ENCODE measurements at regions not wholly inside any gene's neighbourhood (a gene's known extent, or its start where the extent isn't known, plus 50 kb on each side); places are given as distances from the start of the nearest gene placed in this dataset.
"Not testable (repeated sequence)": the region's sequence is repeated elsewhere in the genome, so short reads cannot be mapped to it uniquely, and the experiment has no call there.

- H3K27ac ChIP-seq; H3K27me3 ChIP-seq; H3K36me3 ChIP-seq (replicated peaks in 1 of 2; ENCODE audit: insufficient read depth in 1 of 2, low read depth in 2 of 2); ATAC-seq; DNase-seq; intact Hi-C loops (cut with DNase I); H3K4me1 ChIP-seq; H3K9me3 ChIP-seq; H3K4me3 ChIP-seq: not testable (repeated sequence)
- no CpG with 5 or more reads among the region's 10 CpGs for WGBS, 2 donors
These were observed 5410.2 kb upstream of the TPTE start for GRCh38 chr21:5111197-5111596.

- WGBS, 2 donors, result no CpG with 5 or more reads among the region's 10 CpGs
- intact Hi-C loops (cut with DNase I); DNase-seq; H3K4me3 ChIP-seq; H3K27me3 ChIP-seq; H3K4me1 ChIP-seq; H3K27ac ChIP-seq; H3K9me3 ChIP-seq; ATAC-seq; H3K36me3 ChIP-seq (replicated peaks in 1 of 2; ENCODE audit: insufficient read depth in 1 of 2, low read depth in 2 of 2): not testable (repeated sequence)
These were observed 5408.3 kb upstream of the TPTE start for GRCh38 chr21:5113092-5113491.

GRCh38 chr21:5114468-5114867 is 5406.9 kb upstream of the TPTE start:
- peak; percentile 53 for ATAC-seq
- no CpG with 5 or more reads among the region's 8 CpGs for WGBS, 2 donors
- H3K27me3 ChIP-seq; H3K36me3 ChIP-seq (replicated peaks in 1 of 2; ENCODE audit: insufficient read depth in 1 of 2, low read depth in 2 of 2); H3K27ac ChIP-seq; H3K4me1 ChIP-seq; DNase-seq; intact Hi-C loops (cut with DNase I); H3K9me3 ChIP-seq; H3K4me3 ChIP-seq: not testable (repeated sequence)

- ATAC-seq; H3K9me3 ChIP-seq; DNase-seq; intact Hi-C loops (cut with DNase I); H3K36me3 ChIP-seq (replicated peaks in 1 of 2; ENCODE audit: insufficient read depth in 1 of 2, low read depth in 2 of 2); H3K4me3 ChIP-seq; H3K4me1 ChIP-seq; H3K27me3 ChIP-seq; H3K27ac ChIP-seq: not testable (repeated sequence)
- no CpG with 5 or more reads among the region's 24 CpGs for WGBS, 2 donors
These were observed 5406.3 kb upstream of the TPTE start for GRCh38 chr21:5114893-5115645.

GRCh38 chr21:5115646-5116343 is 5405.6 kb upstream of the TPTE start:
- DNase-seq; H3K4me1 ChIP-seq; H3K9me3 ChIP-seq; H3K36me3 ChIP-seq (replicated peaks in 1 of 2; ENCODE audit: insufficient read depth in 1 of 2, low read depth in 2 of 2); ATAC-seq; H3K27ac ChIP-seq; intact Hi-C loops (cut with DNase I); H3K27me3 ChIP-seq; H3K4me3 ChIP-seq: not testable (repeated sequence)
- WGBS, 2 donors, result no CpG with 5 or more reads among the region's 24 CpGs

GRCh38 chr21:5116344-5117123 is 5404.8 kb upstream of the TPTE start:
- DNase-seq; intact Hi-C loops (cut with DNase I); H3K4me1 ChIP-seq; H3K36me3 ChIP-seq (replicated peaks in 1 of 2; ENCODE audit: insufficient read depth in 1 of 2, low read depth in 2 of 2); H3K27me3 ChIP-seq; ATAC-seq; H3K27ac ChIP-seq; H3K9me3 ChIP-seq; H3K4me3 ChIP-seq: not testable (repeated sequence)
- WGBS, 2 donors, result no CpG with 5 or more reads among the region's 19 CpGs

- DNase-seq; H3K27ac ChIP-seq; ATAC-seq; H3K27me3 ChIP-seq; H3K4me1 ChIP-seq; H3K9me3 ChIP-seq; H3K4me3 ChIP-seq; intact Hi-C loops (cut with DNase I); H3K36me3 ChIP-seq (replicated peaks in 1 of 2; ENCODE audit: insufficient read depth in 1 of 2, low read depth in 2 of 2): not testable (repeated sequence)
- WGBS, 2 donors, result 75% methylated on average over 6 of the region's 15 CpGs; no CpG with 5 or more reads in 1 of the 2 donors
These were observed 5404.2 kb upstream of the TPTE start for GRCh38 chr21:5117135-5117534.

- 61% methylated on average over 9 of the region's 17 CpGs; no CpG with 5 or more reads in 1 of the 2 donors for WGBS, 2 donors
- H3K9me3 ChIP-seq; intact Hi-C loops (cut with DNase I); DNase-seq; ATAC-seq; H3K27me3 ChIP-seq; H3K27ac ChIP-seq; H3K36me3 ChIP-seq (replicated peaks in 1 of 2; ENCODE audit: insufficient read depth in 1 of 2, low read depth in 2 of 2); H3K4me3 ChIP-seq; H3K4me1 ChIP-seq: not testable (repeated sequence)
These were observed 5403.6 kb upstream of the TPTE start for GRCh38 chr21:5117666-5118295.

- peak in 1 of 4 donors; percentile 13 for DNase-seq
- H3K27ac ChIP-seq; H3K9me3 ChIP-seq; H3K27me3 ChIP-seq; ATAC-seq; H3K4me3 ChIP-seq; H3K36me3 ChIP-seq (replicated peaks in 1 of 2; ENCODE audit: insufficient read depth in 1 of 2, low read depth in 2 of 2); intact Hi-C loops (cut with DNase I); H3K4me1 ChIP-seq: not testable (repeated sequence)
- WGBS, 2 donors, result no CpG with 5 or more reads among the region's 17 CpGs
These were observed 5403.1 kb upstream of the TPTE start for GRCh38 chr21:5118296-5118679.

GRCh38 chr21:5119179-5119578 is 5402.2 kb upstream of the TPTE start:
- DNase-seq; H3K27me3 ChIP-seq; ATAC-seq; intact Hi-C loops (cut with DNase I); H3K4me3 ChIP-seq; H3K27ac ChIP-seq; H3K9me3 ChIP-seq; H3K36me3 ChIP-seq (replicated peaks in 1 of 2; ENCODE audit: insufficient read depth in 1 of 2, low read depth in 2 of 2); H3K4me1 ChIP-seq: not testable (repeated sequence)
- 97% methylated on average over 5 of the region's 8 CpGs; no CpG with 5 or more reads in 1 of the 2 donors for WGBS, 2 donors

- peak; percentile 43 for ATAC-seq
- 10% methylated on average over 2 of the region's 14 CpGs; no CpG with 5 or more reads in 1 of the 2 donors for WGBS, 2 donors
- DNase-seq, result peak; percentile 11 to 67 (median 60)
These were observed 5400.0 kb upstream of the TPTE start for GRCh38 chr21:5121399-5121798.

More at GRCh38 chr21:5121399-5121798, 5400.0 kb upstream of the TPTE start:
- H3K4me3 ChIP-seq; intact Hi-C loops (cut with DNase I); H3K9me3 ChIP-seq; H3K4me1 ChIP-seq; H3K27me3 ChIP-seq; H3K36me3 ChIP-seq (replicated peaks in 1 of 2; ENCODE audit: insufficient read depth in 1 of 2, low read depth in 2 of 2): not testable (repeated sequence)
- peak overlapping the region in 2 of 4 donors; percentile 44 to 50 for H3K27ac ChIP-seq
